Lower leg skin (tissue), 3 donors: ENCODE measurements at regions not wholly inside any gene's neighbourhood (a gene's known extent, or its start where the extent isn't known, plus 50 kb on each side); places are given as distances from the start of the nearest gene placed in this dataset.

Experiments
- POLR2A ChIP-seq, 2 donors: fragments of 450-650 bp; IDR thresholded peaks; one replicate each; pipeline ENCODE4 v1.6.1; 2016 to 2017; ENCODE audit warnings: antibody characterized with exemption in 2 of 2, mild to moderate bottlenecking in 1 of 2, moderate library complexity in 1 of 2
- TF ChIP-seq, protein P1 (sequence below), 3 donors: fragments of 450-650 bp; IDR thresholded peaks; one replicate each; pipeline ENCODE4 v1.5.1; 2016; ENCODE audit warnings: antibody characterized with exemption in 3 of 3, mild to moderate bottlenecking in 3 of 3, moderate library complexity in 2 of 3

DNA sequence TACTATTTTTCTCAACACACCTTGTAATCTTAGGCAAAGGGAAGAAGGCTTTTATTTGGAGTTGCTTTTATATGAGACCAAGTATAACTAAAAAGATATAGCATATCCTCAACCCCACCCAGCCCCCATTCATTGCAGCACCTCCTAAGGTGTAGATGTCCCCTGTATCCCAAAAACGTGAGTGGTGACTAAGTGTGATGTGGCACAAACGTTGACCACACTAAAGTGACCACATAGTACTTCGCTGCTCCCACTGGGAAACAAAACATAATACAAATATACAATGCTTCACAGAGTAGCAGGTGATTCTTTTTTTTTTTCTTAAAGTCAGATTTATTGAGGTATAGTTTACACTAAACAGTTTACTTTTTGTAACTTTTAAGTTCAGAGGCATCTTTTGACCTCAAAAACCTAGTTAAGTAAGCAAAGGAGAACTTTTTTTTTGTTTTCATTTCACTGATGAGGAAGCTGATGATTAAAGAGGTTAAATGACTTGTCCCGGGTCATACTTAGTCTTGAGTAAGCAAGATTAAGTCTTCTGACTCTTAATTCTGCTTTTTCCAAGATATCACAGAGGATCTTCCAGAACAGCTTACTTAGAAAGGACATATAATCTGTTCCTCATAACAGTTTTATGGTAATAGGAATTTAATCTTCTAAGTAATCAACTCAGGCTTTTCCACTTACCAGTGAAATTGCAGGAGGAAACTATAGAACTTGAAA is 245.2 kb upstream of the PLEKHG7 start:
- TF ChIP-seq, protein P1, sequence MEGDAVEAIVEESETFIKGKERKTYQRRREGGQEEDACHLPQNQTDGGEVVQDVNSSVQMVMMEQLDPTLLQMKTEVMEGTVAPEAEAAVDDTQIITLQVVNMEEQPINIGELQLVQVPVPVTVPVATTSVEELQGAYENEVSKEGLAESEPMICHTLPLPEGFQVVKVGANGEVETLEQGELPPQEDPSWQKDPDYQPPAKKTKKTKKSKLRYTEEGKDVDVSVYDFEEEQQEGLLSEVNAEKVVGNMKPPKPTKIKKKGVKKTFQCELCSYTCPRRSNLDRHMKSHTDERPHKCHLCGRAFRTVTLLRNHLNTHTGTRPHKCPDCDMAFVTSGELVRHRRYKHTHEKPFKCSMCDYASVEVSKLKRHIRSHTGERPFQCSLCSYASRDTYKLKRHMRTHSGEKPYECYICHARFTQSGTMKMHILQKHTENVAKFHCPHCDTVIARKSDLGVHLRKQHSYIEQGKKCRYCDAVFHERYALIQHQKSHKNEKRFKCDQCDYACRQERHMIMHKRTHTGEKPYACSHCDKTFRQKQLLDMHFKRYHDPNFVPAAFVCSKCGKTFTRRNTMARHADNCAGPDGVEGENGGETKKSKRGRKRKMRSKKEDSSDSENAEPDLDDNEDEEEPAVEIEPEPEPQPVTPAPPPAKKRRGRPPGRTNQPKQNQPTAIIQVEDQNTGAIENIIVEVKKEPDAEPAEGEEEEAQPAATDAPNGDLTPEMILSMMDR (IDR thresholded peaks at IDR 0.05), result no peak
- TF ChIP-seq POLR2A (IDR thresholded peaks at IDR 0.05), result no peak
